ENCODE measurements at regions not wholly inside any gene's neighbourhood (a gene's known extent, or its start where the extent isn't known, plus 50 kb on each side); places are given as distances from the start of the nearest gene placed in this dataset.

DNA sequence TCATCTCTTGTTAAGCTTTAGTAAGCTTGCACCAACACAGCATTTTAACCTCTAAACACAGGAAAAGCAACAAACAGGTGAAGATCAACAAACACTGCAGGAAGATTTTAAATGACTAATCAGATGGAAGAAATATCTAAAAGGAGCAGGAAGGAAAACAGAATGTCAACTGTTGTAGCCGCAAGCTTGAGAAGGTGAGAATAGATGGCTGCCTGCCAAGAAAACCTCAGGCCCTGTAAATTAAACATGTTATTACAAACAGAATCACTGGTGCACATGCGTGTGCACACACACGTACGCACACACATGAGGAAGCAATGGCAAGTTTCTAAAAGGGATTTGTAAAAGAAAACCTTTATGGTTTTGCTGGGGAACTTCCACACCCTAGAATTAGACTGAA lies 257.8 kb upstream of the GALNT5 start (continued):
- TF ChIP-seq STAT1 (IDR thresholded peaks at IDR 0.05; ENCODE audit: unreplicated experiment) = no peak
- TF ChIP-seq CREB1 (CRISPR knock-in tag; IDR thresholded peaks at IDR 0.05; ENCODE audit: low read depth) = no peak
- TF ChIP-seq EZH2 (IDR thresholded peaks at IDR 0.05; ENCODE audit: low read depth, unreplicated experiment) = no peak
- TF ChIP-seq, protein P1, sequence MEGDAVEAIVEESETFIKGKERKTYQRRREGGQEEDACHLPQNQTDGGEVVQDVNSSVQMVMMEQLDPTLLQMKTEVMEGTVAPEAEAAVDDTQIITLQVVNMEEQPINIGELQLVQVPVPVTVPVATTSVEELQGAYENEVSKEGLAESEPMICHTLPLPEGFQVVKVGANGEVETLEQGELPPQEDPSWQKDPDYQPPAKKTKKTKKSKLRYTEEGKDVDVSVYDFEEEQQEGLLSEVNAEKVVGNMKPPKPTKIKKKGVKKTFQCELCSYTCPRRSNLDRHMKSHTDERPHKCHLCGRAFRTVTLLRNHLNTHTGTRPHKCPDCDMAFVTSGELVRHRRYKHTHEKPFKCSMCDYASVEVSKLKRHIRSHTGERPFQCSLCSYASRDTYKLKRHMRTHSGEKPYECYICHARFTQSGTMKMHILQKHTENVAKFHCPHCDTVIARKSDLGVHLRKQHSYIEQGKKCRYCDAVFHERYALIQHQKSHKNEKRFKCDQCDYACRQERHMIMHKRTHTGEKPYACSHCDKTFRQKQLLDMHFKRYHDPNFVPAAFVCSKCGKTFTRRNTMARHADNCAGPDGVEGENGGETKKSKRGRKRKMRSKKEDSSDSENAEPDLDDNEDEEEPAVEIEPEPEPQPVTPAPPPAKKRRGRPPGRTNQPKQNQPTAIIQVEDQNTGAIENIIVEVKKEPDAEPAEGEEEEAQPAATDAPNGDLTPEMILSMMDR (conservative IDR thresholded peaks at IDR 0.05; ENCODE audit: low read depth in 2 of 2) = no peak
- no peak for TF ChIP-seq EZH2phosphoT487 (IDR thresholded peaks at IDR 0.05; ENCODE audit: unreplicated experiment)

- Histone ChIP-seq H4K20me1 (replicated peaks; ENCODE audit: insufficient read depth) (no peaks in the 10 kb centered on the region), H3K36me3 (ENCODE audit: insufficient read depth) (no peaks in the 10 kb centered on the region), H3K4me3 (no peak overlapping the region), H3F3A (replicated peaks; ENCODE audit: low read depth) (no peaks in the 10 kb centered on the region), H3K27me3 (ENCODE audit: insufficient read depth) (no peaks in the 10 kb centered on the region), H2AFZ (no peak overlapping the region), H3K4me2 (no peak overlapping the region), H3K9me2 (ENCODE audit: insufficient read depth) (peaks cover 4% of the 10 kb centered on the region; the same call in 1 of the 2 replicates), H3K27ac (ENCODE audit: low read depth) (no peak overlapping the region), H3K79me2 (replicated peaks; ENCODE audit: insufficient read depth) (no peaks in the 10 kb centered on the region), H3K4me1 (ENCODE audit: insufficient read depth) (no peaks in the 10 kb centered on the region)
- DNase-seq (ENCODE audit: low spot score) (no peak), ATAC-seq (no peak)
- H3K4me1 Mint-ChIP-seq = no peaks in the 10 kb centered on the region
- H3K4me3 Mint-ChIP-seq = no peak overlapping the region
- H3K9me3 Mint-ChIP-seq = no peaks in the 10 kb centered on the region
- no peak overlapping the region for H3K27ac Mint-ChIP-seq
- no peaks in the 10 kb centered on the region for H3K27me3 Mint-ChIP-seq (ENCODE audit: insufficient read depth, low read depth, poor library complexity)
- no peaks in the 10 kb centered on the region for H3K36me3 Mint-ChIP-seq (ENCODE audit: low read depth)
- TF ChIP-seq EZH2phosphoT487 (IDR thresholded peaks at IDR 0.05; ENCODE audit: unreplicated experiment) = no peak
- TF ChIP-seq, protein P2, sequence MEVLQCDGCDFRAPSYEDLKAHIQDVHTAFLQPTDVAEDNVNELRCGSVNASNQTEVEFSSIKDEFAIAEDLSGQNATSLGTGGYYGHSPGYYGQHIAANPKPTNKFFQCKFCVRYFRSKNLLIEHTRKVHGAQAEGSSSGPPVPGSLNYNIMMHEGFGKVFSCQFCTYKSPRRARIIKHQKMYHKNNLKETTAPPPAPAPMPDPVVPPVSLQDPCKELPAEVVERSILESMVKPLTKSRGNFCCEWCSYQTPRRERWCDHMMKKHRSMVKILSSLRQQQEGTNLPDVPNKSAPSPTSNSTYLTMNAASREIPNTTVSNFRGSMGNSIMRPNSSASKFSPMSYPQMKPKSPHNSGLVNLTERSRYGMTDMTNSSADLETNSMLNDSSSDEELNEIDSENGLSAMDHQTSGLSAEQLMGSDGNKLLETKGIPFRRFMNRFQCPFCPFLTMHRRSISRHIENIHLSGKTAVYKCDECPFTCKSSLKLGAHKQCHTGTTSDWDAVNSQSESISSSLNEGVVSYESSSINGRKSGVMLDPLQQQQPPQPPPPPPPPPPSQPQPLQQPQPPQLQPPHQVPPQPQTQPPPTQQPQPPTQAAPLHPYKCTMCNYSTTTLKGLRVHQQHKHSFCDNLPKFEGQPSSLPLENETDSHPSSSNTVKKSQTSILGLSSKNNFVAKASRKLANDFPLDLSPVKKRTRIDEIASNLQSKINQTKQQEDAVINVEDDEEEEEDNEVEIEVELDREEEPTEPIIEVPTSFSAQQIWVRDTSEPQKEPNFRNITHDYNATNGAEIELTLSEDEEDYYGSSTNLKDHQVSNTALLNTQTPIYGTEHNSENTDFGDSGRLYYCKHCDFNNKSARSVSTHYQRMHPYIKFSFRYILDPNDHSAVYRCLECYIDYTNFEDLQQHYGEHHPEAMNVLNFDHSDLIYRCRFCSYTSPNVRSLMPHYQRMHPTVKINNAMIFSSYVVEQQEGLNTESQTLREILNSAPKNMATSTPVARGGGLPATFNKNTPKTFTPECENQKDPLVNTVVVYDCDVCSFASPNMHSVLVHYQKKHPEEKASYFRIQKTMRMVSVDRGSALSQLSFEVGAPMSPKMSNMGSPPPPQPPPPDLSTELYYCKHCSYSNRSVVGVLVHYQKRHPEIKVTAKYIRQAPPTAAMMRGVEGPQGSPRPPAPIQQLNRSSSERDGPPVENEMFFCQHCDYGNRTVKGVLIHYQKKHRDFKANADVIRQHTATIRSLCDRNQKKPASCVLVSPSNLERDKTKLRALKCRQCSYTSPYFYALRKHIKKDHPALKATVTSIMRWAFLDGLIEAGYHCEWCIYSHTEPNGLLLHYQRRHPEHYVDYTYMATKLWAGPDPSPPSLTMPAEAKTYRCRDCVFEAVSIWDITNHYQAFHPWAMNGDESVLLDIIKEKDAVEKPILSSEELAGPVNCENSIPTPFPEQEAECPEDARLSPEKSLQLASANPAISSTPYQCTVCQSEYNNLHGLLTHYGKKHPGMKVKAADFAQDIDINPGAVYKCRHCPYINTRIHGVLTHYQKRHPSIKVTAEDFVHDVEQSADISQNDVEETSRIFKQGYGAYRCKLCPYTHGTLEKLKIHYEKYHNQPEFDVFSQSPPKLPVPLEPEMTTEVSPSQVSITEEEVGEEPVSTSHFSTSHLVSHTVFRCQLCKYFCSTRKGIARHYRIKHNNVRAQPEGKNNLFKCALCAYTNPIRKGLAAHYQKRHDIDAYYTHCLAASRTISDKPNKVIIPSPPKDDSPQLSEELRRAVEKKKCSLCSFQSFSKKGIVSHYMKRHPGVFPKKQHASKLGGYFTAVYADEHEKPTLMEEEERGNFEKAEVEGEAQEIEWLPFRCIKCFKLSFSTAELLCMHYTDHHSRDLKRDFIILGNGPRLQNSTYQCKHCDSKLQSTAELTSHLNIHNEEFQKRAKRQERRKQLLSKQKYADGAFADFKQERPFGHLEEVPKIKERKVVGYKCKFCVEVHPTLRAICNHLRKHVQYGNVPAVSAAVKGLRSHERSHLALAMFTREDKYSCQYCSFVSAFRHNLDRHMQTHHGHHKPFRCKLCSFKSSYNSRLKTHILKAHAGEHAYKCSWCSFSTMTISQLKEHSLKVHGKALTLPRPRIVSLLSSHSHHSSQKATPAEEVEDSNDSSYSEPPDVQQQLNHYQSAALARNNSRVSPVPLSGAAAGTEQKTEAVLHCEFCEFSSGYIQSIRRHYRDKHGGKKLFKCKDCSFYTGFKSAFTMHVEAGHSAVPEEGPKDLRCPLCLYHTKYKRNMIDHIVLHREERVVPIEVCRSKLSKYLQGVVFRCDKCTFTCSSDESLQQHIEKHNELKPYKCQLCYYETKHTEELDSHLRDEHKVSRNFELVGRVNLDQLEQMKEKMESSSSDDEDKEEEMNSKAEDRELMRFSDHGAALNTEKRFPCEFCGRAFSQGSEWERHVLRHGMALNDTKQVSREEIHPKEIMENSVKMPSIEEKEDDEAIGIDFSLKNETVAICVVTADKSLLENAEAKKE (CRISPR knock-in tag; IDR thresholded peaks at IDR 0.05) = no peak
- no peak for TF ChIP-seq STAT1 (IDR thresholded peaks at IDR 0.05; ENCODE audit: unreplicated experiment)
- no peak for TF ChIP-seq ZNF114 (CRISPR knock-in tag; IDR thresholded peaks at IDR 0.05)
- TF ChIP-seq, protein P3, sequence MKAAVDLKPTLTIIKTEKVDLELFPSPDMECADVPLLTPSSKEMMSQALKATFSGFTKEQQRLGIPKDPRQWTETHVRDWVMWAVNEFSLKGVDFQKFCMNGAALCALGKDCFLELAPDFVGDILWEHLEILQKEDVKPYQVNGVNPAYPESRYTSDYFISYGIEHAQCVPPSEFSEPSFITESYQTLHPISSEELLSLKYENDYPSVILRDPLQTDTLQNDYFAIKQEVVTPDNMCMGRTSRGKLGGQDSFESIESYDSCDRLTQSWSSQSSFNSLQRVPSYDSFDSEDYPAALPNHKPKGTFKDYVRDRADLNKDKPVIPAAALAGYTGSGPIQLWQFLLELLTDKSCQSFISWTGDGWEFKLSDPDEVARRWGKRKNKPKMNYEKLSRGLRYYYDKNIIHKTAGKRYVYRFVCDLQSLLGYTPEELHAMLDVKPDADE (IDR thresholded peaks at IDR 0.05) = no peak
- TF ChIP-seq, protein P1 (conservative IDR thresholded peaks at IDR 0.05; ENCODE audit: low read depth in 2 of 2) = no peak
- TF ChIP-seq CREB1 (CRISPR knock-in tag; IDR thresholded peaks at IDR 0.05; ENCODE audit: low read depth) = no peak
- TF ChIP-seq REST (IDR thresholded peaks at IDR 0.05; ENCODE audit: unreplicated experiment) = no peak
Observed at GRCh38 chr2:157004789-157005188, 252.7 kb upstream of the GALNT5 start.
